NCI-H2227 (cell line): ENCODE measurements at regions not wholly inside any gene's neighbourhood (a gene's known extent, or its start where the extent isn't known, plus 50 kb on each side); places are given as distances from the start of the nearest gene placed in this dataset.

Source experiments
- DNase-seq: peaks from one replicate; lab custom pipeline; 2025; ENCODE audit not compliant: unreplicated experiment; lab: John Stamatoyannopoulos, UW

- no peak for DNase-seq
Measured at GRCh38 chr1:234940841-234941240, 187.8 kb downstream of the TOMM20 start.

GRCh38 chr1:234938924-234939323, 189.7 kb downstream of the TOMM20 start:
- DNase-seq: no peak

- DNase-seq: no peak
Measured at GRCh38 chr1:234938135-234938534, 190.5 kb downstream of the TOMM20 start.

GRCh38 chr1:234936612-234937389, 191.8 kb downstream of the TOMM20 start:
- no peak for DNase-seq

GRCh38 chr1:234934611-234935033, 194.0 kb downstream of the TOMM20 start:
- DNase-seq: no peak

- DNase-seq: no peak
Measured at GRCh38 chr1:234933475-234933874, 195.2 kb downstream of the TOMM20 start.

GRCh38 chr1:234932511-234933430, 195.9 kb downstream of the TOMM20 start:
- no peak for DNase-seq

- no peak for DNase-seq
Measured at GRCh38 chr1:234932106-234932505, 196.5 kb downstream of the TOMM20 start.

GRCh38 chr1:234931404-234931973, 197.1 kb downstream of the TOMM20 start:
- DNase-seq: no peak

- DNase-seq: no peak
Measured at GRCh38 chr1:234929369-234929768, 199.3 kb downstream of the TOMM20 start.

- DNase-seq: no peak
Measured at GRCh38 chr1:234928642-234929041, 200.0 kb downstream of the TOMM20 start.

- no peak for DNase-seq
Measured at GRCh38 chr1:234927971-234928640, 200.5 kb downstream of the TOMM20 start.

- no peak for DNase-seq
Measured at GRCh38 chr1:234927312-234927970, 201.2 kb downstream of the TOMM20 start.

- no peak for DNase-seq
Measured at GRCh38 chr1:234926559-234927311, 201.9 kb downstream of the TOMM20 start.

GRCh38 chr1:234926264-234926558, 202.4 kb downstream of the TOMM20 start:
- peak; percentile 30 for DNase-seq

- peak; percentile 23 for DNase-seq
Measured at GRCh38 chr1:234925440-234926263, 203.0 kb downstream of the TOMM20 start.

- no peak for DNase-seq
Measured at GRCh38 chr1:234924450-234925355, 203.9 kb downstream of the TOMM20 start.

- no peak for DNase-seq
Measured at GRCh38 chr1:234923626-234924025, 205.0 kb downstream of the TOMM20 start.
